GM12878 (cell line): ENCODE measurements at regions not wholly inside any gene's neighbourhood (a gene's known extent, or its start where the extent isn't known, plus 50 kb on each side); places are given as distances from the start of the nearest gene placed in this dataset.

Source experiments
- ASH2L ChIP-seq: fragments of 300-600, 200-600 bp; sonication (generic); IDR thresholded peaks from 2 replicates; pipeline ENCODE4 v1.6.1; 2017; ENCODE audit warnings: low read depth, mild to moderate bottlenecking, borderline replicate concordance
- CBX3 ChIP-seq: fragments of 200-600 bp; sonication (generic); IDR thresholded peaks from 2 replicates; pipeline ENCODE4 v1.6.1; 2016; ENCODE audit warnings: low read depth, borderline replicate concordance
- CUX1 ChIP-seq: IDR thresholded peaks from 2 replicates; pipeline ENCODE4 v1.6.1; 2012; ENCODE audit warnings: improper control_type of control experiment, low read depth, low read length; ENCODE audit not compliant: insufficient replicate concordance
- E4F1 ChIP-seq: fragments of 450-650 bp; IDR thresholded peaks from 2 replicates; pipeline ENCODE4 v1.6.1; 2018; ENCODE audit warnings: borderline replicate concordance, mild to moderate bottlenecking; ENCODE audit not compliant: partially characterized antibody
- NBN ChIP-seq: fragments of 450-650 bp; IDR thresholded peaks from 2 replicates; pipeline ENCODE4 v1.6.1; 2016
- NR2C2 ChIP-seq: IDR thresholded peaks from 2 replicates; pipeline ENCODE4 v1.6.1; 2011; ENCODE audit warnings: borderline replicate concordance, low read depth; ENCODE audit not compliant: control insufficient read depth, insufficient read length
- USF1 ChIP-seq: IDR thresholded peaks from 2 replicates; pipeline ENCODE4 v1.6.1; 2011; ENCODE audit warnings: borderline replicate concordance, low read depth, mild to moderate bottlenecking, moderate library complexity, mixed read lengths, low read length; ENCODE audit not compliant: insufficient read depth; ENCODE audit errors: extremely low read length
- ZNF217 ChIP-seq: fragments of 450-650 bp; IDR thresholded peaks from 2 replicates; pipeline ENCODE4 v1.6.1; 2017; ENCODE audit warnings: antibody characterized with exemption, mild to moderate bottlenecking

GRCh38 chr10:43891241-43891640 lies 242.6 kb upstream of the ZNF32 start (continued):
- TF ChIP-seq CUX1 (no peak), ASH2L (no peak), USF1 (no peak), E4F1 (no peak), NR2C2 (no peak), CBX3 (no peak), NBN (no peak), ZNF217 (no peak)
